Colonic mucosa (tissue), 4 donors: ENCODE measurements at regions not wholly inside any gene's neighbourhood (a gene's known extent, or its start where the extent isn't known, plus 50 kb on each side); places are given as distances from the start of the nearest gene placed in this dataset.

Source experiments
- DNase-seq: peaks from one replicate; pipeline ENCODE4 v3.0.0-alpha.2; 2020
- H3K27ac ChIP-seq: fragments of 200-600 bp; one replicate; pipeline ENCODE4 v1.8.0; 2021
- H3K27me3 ChIP-seq: fragments of 200-600 bp; one replicate; pipeline ENCODE4 v1.8.0; 2021
- H3K36me3 ChIP-seq: fragments of 200-600 bp; one replicate; pipeline ENCODE4 v1.8.0; 2021
- H3K4me1 ChIP-seq: fragments of 200-600 bp; one replicate; pipeline ENCODE4 v1.8.0; 2021; ENCODE audit warnings: mild to moderate bottlenecking
- H3K4me3 ChIP-seq: fragments of 200-600 bp; one replicate; pipeline ENCODE4 v1.8.0; 2021
- H3K9ac ChIP-seq, 2 donors: one replicate each; pipeline ENCODE4 v1.7.0; 2013; ENCODE audit warnings: control low read depth in 2 of 2, low read depth in 2 of 2, low read length in 2 of 2
- H3K9me3 ChIP-seq: fragments of 200-600 bp; one replicate; pipeline ENCODE4 v1.8.0; 2021
- intact Hi-C: fragments of 100-400 bp; cut with DNase I; formaldehyde crosslinking; loops from one replicate; pipeline ENCODE4 v1.14.1; 2022
- TF ChIP-seq, protein P1 (sequence below): fragments of 200-600 bp; IDR thresholded peaks from one replicate; pipeline ENCODE4 v1.8.0; 2022; ENCODE audit warnings: antibody characterized with exemption, mild to moderate bottlenecking
- donor health status: healthy.
- donor health status: DM: no; HTN: no; CAD: no.
- donor health status: DM: no; HTN: no; CAD: no.

DNA sequence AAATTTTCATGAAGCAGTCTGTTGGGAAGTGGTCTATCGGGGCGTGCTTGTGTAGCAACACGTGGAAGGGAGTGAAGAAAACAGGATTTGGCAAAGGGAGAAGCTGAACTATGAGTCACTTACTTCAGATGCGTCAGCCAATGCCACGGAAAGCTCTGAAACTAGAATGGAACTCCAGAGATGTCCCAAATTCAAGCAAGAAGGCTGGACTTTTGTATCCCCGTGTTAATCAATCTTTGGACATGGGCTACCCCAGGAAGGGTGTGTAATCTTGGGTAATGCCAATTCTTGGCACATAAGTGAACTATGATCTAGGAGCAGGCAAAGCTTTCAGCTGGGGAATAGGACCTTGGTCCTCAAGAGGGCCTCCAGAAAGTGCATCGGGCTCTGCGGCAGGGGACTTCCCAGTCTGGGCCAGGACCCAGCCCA is 102.6 kb downstream of the ADSS2 start:
- DNase-seq, result no peak
- no peak overlapping the region for H3K4me3 ChIP-seq
- TF ChIP-seq, protein P1, sequence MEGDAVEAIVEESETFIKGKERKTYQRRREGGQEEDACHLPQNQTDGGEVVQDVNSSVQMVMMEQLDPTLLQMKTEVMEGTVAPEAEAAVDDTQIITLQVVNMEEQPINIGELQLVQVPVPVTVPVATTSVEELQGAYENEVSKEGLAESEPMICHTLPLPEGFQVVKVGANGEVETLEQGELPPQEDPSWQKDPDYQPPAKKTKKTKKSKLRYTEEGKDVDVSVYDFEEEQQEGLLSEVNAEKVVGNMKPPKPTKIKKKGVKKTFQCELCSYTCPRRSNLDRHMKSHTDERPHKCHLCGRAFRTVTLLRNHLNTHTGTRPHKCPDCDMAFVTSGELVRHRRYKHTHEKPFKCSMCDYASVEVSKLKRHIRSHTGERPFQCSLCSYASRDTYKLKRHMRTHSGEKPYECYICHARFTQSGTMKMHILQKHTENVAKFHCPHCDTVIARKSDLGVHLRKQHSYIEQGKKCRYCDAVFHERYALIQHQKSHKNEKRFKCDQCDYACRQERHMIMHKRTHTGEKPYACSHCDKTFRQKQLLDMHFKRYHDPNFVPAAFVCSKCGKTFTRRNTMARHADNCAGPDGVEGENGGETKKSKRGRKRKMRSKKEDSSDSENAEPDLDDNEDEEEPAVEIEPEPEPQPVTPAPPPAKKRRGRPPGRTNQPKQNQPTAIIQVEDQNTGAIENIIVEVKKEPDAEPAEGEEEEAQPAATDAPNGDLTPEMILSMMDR, result no peak
- no peaks in the 10 kb centered on the region for H3K27me3 ChIP-seq
- H3K36me3 ChIP-seq, result no peaks in the 10 kb centered on the region
- no peaks in the 10 kb centered on the region for H3K9me3 ChIP-seq
- peak overlapping the region in 1 of 2 donors; percentile 49 for H3K9ac ChIP-seq
- intact Hi-C loops, result no loop called here
- H3K4me1 ChIP-seq, result peaks cover 10% of the 10 kb centered on the region
- peak overlapping the region; percentile 78 for H3K27ac ChIP-seq

DNA sequence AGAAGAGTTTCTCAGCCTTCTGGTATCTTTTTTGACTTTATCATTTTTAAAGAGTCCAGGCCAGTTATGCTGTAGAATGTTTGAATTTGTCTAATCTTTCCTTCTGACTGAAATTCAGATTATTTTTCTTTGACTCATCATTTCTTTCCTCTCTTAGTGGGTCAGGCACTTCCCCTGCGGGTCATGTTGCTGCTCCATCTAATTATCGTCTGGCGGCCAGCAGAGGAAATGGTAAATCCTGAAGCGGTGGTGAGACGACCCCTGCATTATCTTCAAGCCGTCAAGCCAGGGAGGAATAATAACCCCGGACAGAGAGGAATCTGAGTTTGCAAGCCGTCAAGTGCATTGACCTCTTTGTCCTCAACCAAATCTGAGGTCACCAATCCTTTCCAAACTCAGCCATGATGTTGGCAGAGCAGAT is 102.1 kb downstream of the ADSS2 start:
- H3K27me3 ChIP-seq, result no peaks in the 10 kb centered on the region
- H3K36me3 ChIP-seq, result no peaks in the 10 kb centered on the region
- intact Hi-C loops, result no loop called here
- H3K27ac ChIP-seq, result peak overlapping the region; percentile 78
- H3K9ac ChIP-seq, result peak overlapping the region in 1 of 2 donors; percentile 49
- H3K4me3 ChIP-seq, result no peak overlapping the region
- H3K9me3 ChIP-seq, result no peaks in the 10 kb centered on the region
- peaks cover 10% of the 10 kb centered on the region for H3K4me1 ChIP-seq
- TF ChIP-seq, protein P1, result no peak
- DNase-seq, result no peak

DNA sequence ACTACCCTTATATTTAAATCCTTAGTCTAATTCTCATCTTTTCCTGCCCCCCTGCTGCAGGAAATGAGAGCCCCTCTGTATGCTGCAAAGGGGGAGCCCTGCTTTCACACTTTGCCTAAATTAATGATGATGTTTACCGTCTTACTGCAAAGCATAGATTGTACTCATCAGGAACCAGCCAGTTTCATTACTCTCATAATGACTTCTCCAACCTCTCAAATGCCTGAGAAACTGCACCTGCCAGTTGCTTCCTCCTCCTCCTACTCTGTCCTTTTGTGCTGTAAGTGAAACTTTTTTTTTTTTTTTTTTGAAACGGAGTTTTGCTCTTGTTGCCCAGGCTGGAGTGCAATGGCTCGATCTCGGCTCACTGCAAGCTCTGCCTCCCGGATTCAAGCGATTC is 101.7 kb downstream of the ADSS2 start:
- Histone ChIP-seq H3K4me3 (no peak overlapping the region), H3K9ac (peak overlapping the region in 1 of 2 donors; percentile 49), H3K27ac (peak overlapping the region; percentile 78), H3K27me3 (no peaks in the 10 kb centered on the region), H3K9me3 (no peaks in the 10 kb centered on the region), H3K36me3 (no peaks in the 10 kb centered on the region), H3K4me1 (peaks cover 10% of the 10 kb centered on the region)
- DNase-seq, result no peak
- TF ChIP-seq, protein P1, result no peak
- intact Hi-C loops, result no loop called here

DNA sequence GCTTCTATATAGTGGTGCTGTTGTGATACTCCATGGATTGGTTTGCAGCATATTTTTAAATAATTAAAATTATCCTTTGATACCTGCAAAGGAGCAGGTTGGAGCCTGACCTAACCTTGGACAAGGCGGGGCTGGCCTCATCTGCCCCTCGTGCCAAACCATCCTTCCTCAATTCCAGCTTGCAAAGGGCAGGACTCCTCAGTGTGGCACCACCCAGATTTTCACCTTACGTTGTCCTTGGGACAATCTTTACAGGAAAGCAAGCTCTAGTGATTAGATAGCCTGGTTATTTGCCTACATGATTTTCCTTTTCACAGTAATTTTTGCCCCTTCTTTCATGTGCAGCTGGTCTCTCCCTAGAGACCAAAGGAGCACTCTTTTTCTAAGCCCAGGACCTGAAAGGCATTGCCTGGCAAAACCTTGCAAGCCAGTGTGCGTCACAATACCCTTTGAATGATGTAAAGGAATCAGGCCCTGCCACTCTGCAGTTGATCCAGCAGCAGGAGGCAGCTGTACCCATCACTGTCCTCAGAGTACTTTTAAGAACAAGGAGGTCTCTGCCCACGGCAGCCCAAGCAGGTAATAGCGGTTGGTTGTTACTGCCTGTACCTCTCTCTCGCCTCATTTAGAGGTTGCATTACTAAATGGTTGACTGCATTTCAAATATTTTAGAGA is 99.4 kb downstream of the ADSS2 start:
- Histone ChIP-seq H3K27me3 (no peaks in the 10 kb centered on the region), H3K9ac (peak overlapping the region in 1 of 2 donors; percentile 9), H3K36me3 (no peaks in the 10 kb centered on the region), H3K27ac (peak overlapping the region; percentile 20), H3K9me3 (no peaks in the 10 kb centered on the region), H3K4me1 (peaks cover 10% of the 10 kb centered on the region), H3K4me3 (no peak overlapping the region)
- DNase-seq, result peak; percentile 66
- TF ChIP-seq, protein P1, result no peak
- intact Hi-C loops, result no loop called here

DNA sequence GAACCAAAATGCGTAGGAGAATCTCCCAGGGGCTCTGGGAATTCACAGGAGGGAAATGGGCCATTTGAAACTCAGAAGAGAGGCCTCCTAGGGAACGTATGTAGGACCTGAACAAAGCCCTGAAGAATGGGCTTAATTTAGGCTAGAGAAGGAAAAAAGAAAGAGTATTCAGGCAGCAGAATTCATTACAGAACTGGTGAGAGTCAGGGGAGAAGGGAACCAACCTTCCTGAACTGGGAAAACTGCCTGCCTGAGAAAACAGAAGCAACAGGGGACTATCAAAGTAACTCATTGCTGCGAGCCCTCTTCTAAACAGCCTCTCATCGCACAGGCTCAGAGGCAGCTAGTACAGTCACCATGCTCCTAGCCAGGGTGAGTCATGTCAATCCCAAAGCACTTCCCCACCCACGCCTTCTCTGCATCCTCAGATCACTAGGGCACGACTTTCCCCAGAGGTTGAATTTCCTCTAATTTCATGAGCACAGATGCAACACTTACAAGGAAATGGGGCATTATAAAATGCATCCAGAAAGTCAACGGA is 98.1 kb downstream of the ADSS2 start:
- Histone ChIP-seq H3K36me3 (no peaks in the 10 kb centered on the region), H3K9ac (no peak overlapping the region), H3K27ac (peak overlapping the region; percentile 59), H3K27me3 (no peaks in the 10 kb centered on the region), H3K4me1 (peaks cover 10% of the 10 kb centered on the region), H3K4me3 (no peak overlapping the region), H3K9me3 (no peaks in the 10 kb centered on the region)
- DNase-seq, result peak; percentile 80
- TF ChIP-seq, protein P1, result no peak
- intact Hi-C loops, result no loop called here
